Gastroesophageal sphincter (tissue), 3 donors: ENCODE measurements at regions not wholly inside any gene's neighbourhood (a gene's known extent, or its start where the extent isn't known, plus 50 kb on each side); places are given as distances from the start of the nearest gene placed in this dataset.

Experiments used
- EP300 ChIP-seq: sonication (generic); formaldehyde crosslinking; IDR thresholded peaks from one replicate; pipeline ENCODE4 v1.6.1; 2017; ENCODE audit warnings: antibody characterized with exemption, mild to moderate bottlenecking
- POLR2A ChIP-seq, 2 donors: fragments of 450-650 bp; IDR thresholded peaks; one replicate each; pipeline ENCODE4 v1.6.1; 2017; ENCODE audit warnings: antibody characterized with exemption in 2 of 2, mild to moderate bottlenecking in 2 of 2, moderate library complexity in 1 of 2
- POLR2AphosphoS5 ChIP-seq: sonication (generic); formaldehyde crosslinking; IDR thresholded peaks from one replicate; pipeline ENCODE4 v1.6.1; 2017; ENCODE audit warnings: antibody characterized with exemption
- TF ChIP-seq, protein P1 (sequence below), 4 experiments: fragments of 200-600 bp in 2 of 4; fragments of 450-650 bp in 2 of 4; sonication (generic) in 1 of 4; IDR thresholded peaks; one replicate each; pipeline ENCODE4 v1.5.1; 2017 to 2019; ENCODE audit warnings: antibody characterized with exemption in 4 of 4, mild to moderate bottlenecking in 2 of 4, moderate library complexity in 2 of 4

DNA sequence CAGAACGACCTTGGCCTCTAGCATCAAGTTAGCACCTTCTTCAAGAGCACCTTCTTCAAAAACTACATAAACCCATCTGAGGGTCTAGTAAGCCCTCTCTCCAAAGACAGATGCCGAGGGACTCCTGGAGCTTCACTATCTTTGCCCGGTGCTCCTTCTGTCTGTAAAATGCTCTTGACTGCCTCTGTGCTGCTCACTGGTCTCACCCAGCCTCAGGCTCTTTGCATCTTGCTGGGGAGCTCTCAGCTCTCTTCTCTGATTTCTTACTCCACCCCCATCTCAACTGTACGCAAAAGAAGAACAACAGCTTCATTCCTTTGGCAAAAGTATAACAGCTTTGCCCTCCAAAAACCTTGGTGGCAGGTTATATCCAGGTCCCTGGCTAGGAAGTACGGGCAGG is 404.2 kb downstream of the KLF12 start:
- TF ChIP-seq POLR2A (IDR thresholded peaks at IDR 0.05) (no peak), POLR2AphosphoS5 (no peak), EP300 (no peak)
- TF ChIP-seq, protein P1, sequence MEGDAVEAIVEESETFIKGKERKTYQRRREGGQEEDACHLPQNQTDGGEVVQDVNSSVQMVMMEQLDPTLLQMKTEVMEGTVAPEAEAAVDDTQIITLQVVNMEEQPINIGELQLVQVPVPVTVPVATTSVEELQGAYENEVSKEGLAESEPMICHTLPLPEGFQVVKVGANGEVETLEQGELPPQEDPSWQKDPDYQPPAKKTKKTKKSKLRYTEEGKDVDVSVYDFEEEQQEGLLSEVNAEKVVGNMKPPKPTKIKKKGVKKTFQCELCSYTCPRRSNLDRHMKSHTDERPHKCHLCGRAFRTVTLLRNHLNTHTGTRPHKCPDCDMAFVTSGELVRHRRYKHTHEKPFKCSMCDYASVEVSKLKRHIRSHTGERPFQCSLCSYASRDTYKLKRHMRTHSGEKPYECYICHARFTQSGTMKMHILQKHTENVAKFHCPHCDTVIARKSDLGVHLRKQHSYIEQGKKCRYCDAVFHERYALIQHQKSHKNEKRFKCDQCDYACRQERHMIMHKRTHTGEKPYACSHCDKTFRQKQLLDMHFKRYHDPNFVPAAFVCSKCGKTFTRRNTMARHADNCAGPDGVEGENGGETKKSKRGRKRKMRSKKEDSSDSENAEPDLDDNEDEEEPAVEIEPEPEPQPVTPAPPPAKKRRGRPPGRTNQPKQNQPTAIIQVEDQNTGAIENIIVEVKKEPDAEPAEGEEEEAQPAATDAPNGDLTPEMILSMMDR (IDR thresholded peaks at IDR 0.05), result no peak
